ENCODE measurements at regions not wholly inside any gene's neighbourhood (a gene's known extent, or its start where the extent isn't known, plus 50 kb on each side); places are given as distances from the start of the nearest gene placed in this dataset.

- TF ChIP-seq, protein P1, sequence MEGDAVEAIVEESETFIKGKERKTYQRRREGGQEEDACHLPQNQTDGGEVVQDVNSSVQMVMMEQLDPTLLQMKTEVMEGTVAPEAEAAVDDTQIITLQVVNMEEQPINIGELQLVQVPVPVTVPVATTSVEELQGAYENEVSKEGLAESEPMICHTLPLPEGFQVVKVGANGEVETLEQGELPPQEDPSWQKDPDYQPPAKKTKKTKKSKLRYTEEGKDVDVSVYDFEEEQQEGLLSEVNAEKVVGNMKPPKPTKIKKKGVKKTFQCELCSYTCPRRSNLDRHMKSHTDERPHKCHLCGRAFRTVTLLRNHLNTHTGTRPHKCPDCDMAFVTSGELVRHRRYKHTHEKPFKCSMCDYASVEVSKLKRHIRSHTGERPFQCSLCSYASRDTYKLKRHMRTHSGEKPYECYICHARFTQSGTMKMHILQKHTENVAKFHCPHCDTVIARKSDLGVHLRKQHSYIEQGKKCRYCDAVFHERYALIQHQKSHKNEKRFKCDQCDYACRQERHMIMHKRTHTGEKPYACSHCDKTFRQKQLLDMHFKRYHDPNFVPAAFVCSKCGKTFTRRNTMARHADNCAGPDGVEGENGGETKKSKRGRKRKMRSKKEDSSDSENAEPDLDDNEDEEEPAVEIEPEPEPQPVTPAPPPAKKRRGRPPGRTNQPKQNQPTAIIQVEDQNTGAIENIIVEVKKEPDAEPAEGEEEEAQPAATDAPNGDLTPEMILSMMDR (IDR thresholded peaks at IDR 0.05) = no peak
- TF ChIP-seq POLR2A (IDR thresholded peaks at IDR 0.05) (no peak), POLR2AphosphoS5 (IDR thresholded peaks at IDR 0.05) (peak; percentile 77)
Measured at GRCh38 chr16:80027007-80027965, 426.7 kb upstream of the MAF start.
